GM19395 (cell line): ENCODE measurements at regions not wholly inside any gene's neighbourhood (a gene's known extent, or its start where the extent isn't known, plus 50 kb on each side); places are given as distances from the start of the nearest gene placed in this dataset.
"Not testable (repeated sequence)": the region's sequence is repeated elsewhere in the genome, so short reads cannot be mapped to it uniquely, and the experiment has no call there.

ENCODE experiments used
- ATAC-seq: cut with Tn5 transposase; IDR thresholded peaks from one replicate; pipeline ENCODE4 v1.9.1; 2021; ENCODE audit warnings: mild to moderate bottlenecking, moderate library complexity; ENCODE audit not compliant: unreplicated experiment

DNA sequence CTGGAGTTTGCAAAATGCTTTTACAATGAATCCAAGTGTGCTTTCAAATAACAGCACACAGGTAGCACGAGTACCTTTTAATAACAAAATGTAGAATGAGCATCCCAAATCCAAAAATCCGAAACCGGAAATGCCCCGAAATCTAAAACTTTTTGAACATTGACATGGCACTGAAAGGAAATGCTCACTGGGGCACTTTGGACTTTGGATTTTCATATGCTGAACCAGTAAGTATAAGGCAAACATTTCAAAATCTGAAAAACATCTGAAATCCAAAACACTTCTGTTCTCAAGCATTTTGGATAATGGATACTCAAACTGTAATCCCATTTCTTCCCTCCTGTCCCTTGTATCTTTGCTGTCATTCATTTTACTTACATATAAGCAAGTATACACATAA is 50.1 kb downstream of the GCNT4 start:
- no peak for ATAC-seq

DNA sequence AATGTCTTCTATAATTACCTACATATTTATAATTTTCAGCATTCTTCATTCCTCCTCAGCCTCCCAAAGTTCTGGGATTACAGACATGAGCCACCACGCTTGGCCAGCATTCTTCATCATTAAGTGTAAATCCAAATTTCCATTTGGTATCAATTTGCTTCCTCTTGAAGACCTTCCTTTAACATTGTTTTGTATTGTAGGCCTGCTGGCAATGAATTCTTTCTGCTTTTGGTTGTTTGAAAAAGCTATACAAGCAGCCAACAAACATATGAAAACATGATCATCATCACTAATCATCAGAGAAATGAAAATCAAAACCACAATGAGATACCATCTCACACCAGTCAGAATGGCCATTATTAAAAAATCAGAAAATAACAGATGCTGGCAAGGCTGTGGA is 56.4 kb downstream of the GCNT4 start:
- no peak for ATAC-seq

DNA sequence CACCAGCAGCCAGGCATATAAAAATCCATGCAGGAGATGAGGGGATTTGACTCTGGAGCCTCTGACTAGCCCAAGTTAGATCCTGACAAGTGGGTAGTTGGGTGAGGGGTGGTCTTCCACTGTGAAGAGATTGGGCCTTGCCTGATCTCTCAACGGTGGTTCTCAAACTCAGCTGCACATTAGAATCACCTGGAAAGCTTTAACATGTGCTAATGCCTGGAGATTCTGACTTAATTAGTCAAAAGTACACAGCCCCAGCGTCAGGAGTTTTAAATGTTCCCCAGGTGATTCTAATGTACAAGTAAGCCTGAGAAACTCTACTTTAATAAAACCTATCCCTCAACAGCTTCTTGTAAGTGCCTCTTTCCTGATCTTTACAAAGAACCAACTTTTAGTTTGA is 57.5 kb downstream of the GCNT4 start:
- ATAC-seq = no peak

DNA sequence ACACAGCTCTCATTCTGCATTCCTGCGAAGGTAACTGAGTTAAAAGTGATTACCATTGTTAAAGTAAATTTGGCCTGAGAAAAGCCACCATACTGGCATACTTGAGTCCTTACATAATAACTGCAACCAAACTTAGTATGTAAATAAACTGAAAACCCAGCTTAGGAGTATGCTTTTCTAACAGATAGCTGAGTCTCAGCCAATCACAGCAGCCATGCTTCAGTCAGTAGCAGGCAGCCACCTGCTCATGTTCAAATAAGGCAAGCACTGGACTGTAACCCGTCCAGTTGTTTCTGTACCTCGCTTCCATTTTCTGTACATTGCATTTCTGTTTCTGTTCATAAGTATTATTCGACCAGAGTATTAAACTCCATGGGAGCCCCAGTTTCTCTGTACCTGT is 58.6 kb downstream of the GCNT4 start:
- no peak for ATAC-seq

DNA sequence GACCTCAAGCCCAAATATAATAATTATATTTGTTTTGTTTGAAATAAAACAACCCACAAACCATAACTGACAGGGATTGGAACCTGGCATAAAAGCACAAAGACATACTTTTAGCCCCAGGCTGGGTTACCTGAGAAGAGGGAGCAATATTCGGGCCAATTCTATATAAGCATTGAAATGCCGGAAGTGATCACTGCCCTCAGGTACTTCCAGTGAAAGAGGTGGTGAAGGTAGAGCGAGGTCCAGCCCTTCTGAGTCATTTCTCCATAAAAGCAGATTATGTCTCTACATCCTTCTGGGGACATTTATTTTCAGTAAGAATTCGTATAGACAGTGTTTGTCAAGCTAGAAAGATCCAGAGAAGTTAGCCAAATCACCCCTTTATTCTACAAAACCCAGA is 59.6 kb downstream of the GCNT4 start:
- no peak for ATAC-seq

DNA sequence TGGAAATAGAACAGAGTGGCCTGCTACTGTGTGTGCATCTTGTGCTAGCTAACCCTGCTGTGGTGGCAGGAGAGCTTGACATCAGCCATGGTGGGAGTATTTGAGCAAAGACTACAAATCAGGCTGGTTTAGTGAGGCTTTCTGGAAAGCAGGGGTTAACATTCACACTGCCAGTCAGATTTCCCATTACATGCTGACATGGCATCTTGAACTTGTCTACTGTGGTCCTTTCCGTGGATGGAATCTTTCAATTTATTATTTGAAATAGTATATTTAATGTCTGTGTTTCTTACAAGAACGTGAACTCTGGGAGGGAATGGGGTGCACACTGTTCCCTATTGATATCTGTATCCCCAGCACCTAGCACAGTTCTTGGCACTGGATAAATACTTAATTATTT is 60.8 kb downstream of the GCNT4 start:
- ATAC-seq = no peak

DNA sequence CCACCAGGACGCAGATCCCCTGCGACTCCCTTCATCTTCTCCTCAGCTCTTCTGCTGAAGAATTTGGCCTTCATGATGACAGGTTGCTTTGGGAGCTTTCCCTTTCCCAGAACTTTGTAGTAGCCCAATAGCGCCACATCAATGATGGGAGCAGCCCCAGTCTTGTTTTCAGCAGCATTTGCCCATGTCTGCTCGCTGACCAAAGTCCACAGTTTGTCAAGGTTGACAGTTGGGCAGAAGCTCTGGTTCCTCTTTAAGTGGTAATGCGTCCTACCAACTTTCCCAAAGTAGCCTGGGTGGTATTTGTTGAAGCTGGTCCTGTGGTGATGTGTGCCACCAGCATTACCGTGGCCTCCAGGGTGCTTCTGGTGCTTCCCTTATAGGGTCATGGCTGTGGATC is 62.2 kb downstream of the GCNT4 start:
- no peak for ATAC-seq

DNA sequence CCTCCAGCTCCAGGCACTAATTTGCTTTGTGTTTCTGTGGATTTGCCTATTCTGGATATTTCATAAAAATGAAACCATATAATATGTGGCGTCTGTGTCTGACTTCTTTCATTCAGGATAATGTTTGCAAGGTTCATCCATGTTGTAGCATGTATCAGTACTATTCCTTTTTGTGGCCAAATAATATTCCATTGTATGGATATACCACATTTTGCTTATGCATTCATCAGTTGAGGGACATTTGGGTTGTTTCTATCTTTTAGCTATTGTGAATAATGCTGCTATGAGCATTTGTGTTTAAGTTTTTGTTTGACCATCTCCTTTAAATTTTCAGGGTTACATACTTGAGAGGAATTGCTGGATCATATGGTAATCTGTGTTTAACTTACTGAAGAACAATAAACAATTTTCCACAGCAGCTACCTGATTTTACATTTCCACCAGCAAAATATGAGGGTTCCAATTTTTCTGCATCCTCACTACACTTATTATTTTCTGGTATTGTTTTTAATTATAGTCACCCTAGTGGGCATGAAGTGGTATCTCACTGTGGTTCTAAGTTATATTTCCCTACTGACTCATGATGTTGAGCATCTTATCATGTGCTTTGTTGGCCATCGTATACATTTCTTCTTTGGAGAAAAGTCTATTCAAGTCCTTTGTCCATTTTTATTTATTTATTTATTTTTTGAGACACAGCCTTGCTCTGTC is 63.9 kb downstream of the GCNT4 start:
- ATAC-seq = no peak

DNA sequence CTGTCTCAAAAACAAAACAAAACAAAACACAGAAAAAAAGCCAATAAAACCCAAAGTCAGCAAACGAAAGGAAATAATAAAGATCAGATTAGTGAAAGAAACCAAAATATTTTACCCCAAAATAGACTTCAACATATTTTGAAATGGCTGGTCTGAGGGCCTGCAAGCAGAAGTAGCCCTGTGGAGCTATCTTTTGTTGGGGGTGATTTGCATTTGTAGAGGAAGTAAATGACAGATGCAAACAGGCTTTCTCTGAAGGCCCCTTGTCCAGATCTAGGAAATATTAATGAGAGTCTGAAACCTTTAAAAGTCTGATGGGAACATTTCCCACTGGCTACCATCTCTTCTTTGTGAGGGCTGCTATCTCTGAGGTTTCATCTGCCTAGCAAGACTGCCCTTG is 74.0 kb downstream of the GCNT4 start:
- ATAC-seq = no peak

DNA sequence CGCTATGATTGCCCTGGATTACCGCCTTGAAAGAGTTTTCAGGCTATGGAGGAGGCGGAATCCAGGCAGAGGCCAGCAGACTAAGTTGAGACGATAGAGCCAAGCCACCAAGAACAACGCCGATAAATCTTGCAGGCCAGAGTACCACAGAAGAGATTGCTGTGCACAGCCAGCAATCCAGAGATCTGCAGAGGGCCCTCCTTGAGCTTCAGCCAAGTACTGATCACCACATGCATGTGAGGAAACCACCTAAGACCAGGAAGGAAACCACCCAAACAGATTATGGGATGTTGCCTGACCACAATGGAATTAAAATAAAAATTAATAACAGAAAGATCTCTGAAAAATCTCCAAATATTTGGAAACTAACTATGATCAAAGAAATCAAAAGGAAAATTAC is 74.9 kb downstream of the GCNT4 start:
- no peak for ATAC-seq

DNA sequence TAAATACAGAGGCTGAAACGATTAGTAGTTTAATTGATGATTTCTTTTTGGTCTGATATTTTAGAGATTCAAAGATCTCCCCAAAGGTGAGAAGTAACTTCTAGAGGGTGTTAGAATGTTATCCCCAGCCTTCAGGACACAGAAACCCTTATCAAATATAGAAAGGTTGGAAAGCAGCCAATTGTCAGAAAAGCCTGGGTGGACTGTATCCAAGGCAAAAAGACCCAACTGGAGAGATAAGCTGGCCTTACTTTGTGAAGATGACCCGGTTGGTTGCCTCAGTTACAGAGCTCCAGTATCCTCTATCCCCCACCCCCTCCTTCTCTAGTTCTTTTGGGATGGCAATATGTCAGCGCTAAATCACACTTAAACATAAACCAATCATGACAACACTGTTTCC is 75.7 kb downstream of the GCNT4 start:
- no peak for ATAC-seq

DNA sequence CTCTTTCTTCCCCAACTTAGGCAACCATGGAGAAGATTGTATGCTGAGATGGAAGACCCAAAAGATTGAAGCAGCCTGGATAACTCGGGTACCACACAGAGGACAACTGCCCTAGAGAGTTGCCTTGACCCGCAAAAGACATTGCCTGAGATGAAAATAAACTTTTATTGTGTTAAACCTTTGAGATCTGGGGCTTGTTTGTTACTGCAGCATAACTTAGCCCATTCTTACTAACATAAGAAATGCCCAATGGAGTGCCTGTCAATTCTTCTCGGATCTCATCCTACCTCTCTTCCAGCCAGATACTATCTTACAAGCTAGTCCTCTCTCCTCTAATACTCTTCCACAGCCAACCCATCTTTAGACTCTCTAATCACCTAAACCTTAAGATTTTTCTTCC is 76.8 kb downstream of the GCNT4 start:
- ATAC-seq = no peak

DNA sequence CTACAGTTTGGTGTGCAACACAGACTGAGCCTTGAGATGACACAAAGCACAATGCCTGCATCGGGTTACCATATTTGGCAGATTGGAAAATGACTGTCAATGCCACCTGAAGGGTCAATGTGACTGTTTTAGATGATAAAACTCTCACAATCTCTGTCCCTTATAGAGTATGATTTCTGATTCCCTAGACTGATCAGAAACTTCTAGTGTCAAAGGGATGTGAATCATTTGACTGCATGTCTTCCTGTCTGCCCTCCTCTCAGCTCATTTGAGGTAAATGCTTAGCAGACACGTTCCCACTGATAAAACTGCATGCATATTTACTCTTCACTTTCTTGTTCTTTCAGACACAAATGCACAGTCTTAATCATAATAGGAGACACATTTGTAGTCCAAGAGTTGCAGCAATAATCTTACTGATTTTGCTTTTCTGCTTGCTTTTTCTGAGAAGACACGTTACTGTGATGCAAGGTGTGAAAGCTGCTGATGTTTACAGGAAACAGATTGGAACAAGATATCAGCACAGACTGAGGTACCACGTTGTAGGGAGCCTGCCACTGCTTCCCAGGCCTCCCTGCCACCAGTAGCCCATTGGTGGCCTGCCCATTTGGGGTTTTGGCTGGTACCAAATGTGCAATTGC is 77.8 kb downstream of the GCNT4 start:
- no peak for ATAC-seq

DNA sequence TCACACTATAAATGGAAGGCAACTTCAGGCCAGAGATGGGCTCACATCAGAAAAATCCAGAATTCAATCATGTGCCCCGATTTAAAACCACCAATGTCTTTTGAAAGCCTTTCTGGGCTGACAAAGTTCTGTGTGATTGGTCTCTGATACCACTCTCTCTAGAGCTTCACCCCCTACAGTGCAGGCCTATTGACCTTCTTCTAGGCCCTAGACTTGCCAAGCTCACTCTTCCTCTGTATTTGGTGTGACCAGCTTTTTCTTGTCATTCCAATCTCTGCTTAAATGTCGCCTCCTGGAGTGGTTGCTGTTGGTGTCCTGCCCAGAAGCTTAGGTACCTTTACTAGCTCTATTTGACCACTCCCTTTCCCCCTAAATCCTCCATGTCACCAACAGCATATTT is 78.7 kb downstream of the GCNT4 start:
- no peak for ATAC-seq

DNA sequence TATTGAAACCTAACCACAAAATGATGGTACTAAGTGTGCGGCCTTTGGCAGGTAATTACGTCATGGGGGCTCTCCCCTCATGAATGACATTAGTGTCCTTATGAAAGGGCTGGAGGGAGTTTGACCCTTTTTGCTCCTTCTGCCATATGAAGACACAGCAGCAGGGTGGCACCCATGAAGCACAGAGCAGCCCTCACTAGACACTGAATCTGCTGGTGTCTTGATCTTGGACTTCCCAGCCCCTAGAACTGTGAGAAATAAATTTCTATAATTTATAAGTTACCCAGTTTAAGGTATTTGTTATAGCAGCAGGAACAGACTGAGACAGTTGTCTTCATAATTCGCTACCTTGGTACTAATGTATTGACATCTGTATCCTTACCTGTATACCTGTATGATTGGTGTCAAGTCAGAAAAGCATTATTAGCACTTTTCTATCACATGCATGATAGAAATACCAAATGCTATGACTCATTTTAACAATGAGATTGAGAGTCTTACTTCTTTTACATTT is 80.4 kb downstream of the GCNT4 start:
- no peak for ATAC-seq

DNA sequence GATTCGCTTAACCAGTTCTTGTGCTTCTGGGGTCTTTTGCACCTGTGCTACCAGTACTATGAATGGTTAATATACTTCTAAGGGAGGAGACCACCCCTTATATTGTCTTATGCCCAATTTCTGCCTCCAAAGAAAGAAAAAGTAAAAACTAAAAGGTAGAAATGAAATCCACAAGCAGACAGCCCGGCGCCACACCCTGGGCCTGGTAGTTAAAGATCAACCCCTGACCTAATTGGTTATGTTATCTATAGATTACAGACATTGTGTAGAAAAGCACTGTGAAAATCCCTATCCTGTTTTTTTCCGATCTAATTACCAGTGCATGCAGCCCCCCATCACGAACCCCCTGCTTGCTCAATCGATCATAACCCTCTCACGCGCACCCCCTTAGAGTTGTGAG is 81.5 kb downstream of the GCNT4 start:
- not testable (repeated sequence) for ATAC-seq

DNA sequence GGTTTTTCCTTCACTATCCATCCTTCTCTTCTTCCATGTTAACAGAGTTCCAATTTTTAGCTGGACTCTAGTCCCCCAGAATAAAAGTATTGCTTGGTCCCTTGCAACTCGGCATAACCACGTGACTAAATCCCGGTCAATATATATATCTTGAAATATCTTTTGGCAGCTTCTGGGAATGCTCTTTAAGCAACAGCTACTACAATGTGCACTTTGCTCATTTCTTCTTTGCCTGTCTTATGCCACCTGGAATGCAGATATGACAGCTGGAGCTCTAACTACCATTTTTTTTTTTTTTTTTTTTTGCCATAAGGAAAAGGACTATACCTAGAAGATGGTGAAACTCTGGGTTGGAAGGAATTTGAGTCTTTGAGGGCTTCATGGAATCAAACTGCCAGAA is 82.6 kb downstream of the GCNT4 start:
- ATAC-seq = no peak

DNA sequence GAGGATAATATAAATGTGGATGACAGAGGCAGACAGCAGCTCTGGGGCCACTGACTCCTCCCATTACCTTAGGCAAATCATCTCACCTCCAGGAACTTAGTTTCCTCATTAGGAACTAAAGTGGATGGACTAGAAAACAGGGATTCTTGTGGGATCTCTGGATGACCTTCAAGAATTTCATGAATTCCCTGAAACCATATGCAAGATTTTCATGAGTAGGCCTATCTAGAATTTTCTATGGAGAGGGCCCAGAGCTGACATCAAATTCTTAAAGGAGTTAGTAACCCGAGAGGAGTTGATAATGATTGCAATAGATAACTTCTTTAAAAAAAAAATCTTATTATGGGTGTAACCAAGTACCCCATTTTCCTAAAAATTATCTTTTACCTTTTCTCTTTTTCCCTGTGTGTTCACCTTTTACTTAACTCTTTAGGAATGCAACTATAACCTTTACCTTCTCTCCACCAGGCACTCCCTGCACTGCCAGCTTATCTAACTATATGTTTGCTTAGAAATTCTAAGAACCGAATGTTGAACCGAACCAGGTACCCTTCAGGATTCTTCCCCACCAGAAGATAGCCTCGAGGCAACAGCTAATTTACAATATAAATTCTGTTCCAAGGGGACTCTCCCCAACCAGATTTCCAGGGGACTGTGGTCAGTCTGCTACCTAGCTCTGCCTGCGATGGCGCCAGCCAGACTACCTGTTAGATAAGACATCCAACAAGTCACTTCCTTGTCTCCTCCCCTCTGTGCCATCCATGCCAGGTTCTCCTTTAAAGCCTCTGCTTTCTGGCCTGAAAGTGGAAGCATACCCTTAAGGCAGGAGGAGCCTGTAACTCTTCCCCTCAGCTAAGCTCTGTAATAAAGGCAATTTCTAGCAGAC is 86.0 kb downstream of the GCNT4 start:
- ATAC-seq = no peak

DNA sequence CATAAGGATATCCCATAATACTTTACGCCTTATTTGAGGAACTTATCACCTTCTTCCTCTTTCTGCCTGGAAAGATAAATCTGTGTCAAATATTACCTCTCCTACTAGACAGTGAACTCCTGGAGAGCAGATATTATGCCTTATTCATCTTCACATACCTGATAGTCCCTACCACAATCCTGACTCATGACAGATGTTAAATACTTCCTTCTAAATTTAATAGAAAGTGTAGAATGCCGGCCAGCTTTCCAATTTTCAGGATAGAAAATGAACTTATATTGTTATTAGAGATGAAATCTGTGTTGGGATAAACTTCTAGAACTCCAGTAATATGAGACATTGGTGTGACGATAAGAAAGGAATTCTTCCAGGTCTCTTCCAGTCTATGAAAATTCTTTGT is 89.0 kb downstream of the GCNT4 start:
- no peak for ATAC-seq

DNA sequence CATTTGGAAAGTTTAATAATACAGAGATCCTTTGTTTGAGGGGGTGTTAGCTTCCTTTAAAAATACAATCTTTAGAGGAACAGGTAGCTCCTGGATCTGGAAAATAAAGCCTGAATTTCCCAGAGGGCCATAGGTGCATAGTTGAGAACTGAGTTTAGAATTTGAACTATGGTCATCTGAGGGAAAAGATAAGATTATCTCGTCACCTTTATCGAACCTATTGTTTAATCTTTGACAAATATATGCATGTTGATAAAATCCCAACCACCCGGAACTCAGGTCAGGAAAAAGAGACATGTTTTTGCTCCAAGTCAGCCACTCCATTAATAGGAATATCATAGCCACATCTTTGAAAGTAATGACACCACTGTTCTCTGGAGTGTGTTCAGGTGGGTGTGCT is 91.7 kb upstream of the FAM169A start:
- no peak for ATAC-seq

DNA sequence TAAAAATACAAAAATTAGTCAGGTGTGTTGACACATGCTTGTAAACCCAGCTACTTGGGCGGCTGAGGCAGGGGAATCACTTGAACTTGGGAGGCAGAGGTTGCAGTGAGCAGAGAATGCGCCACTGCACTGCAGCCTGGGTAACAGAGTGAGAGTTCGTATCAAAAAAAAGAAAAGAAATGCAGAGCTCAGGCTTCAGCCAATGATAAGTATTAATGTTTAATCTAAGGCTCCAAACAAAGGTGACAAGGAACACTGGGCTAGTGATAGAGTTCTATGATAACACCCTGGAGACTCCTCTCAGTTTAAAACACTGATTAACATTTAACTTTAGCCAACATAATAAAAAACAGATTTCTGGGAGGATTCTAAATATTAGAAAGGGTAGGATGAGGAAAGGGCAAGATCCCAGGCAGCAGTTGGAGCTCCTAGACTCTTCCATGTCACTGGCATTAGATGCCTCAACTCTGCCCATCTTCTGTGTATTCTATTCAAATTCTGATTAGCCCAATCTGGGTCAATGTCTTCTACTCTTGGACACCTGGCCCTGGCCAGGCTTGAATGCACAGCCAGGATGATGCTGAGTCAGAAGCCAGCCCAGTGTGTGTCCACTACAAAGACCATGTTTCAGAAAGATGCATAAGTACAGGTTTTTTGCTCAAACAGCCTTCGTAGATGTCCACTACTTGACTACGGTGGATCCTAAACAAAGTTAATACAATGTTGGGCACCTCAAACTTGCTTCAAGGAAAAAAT is 91.0 kb upstream of the FAM169A start:
- no peak for ATAC-seq
